HCT116 (cell line): ENCODE measurements at regions not wholly inside any gene's neighbourhood (a gene's known extent, or its start where the extent isn't known, plus 50 kb on each side); places are given as distances from the start of the nearest gene placed in this dataset.

Experiments
- ATAC-seq: fragments of 200-7000 bp; cut with Tn5 transposase; 2 replicates; pipeline ENCODE4 v1.9.1; 2020; ENCODE audit warnings: mild to moderate bottlenecking, moderate library complexity
- BruUV-seq: library from RNA; stranded (reverse); fragments of 400-500 nt; replicated peaks from 2 replicates; lab custom pipeline; 2021; lab: Mats Ljungman, UMichigan
- CTCF ChIA-PET: fragments of 300-600 bp; sonication (Branson Sonifier 250); formaldehyde crosslinking; loops from one replicate; lab custom pipeline; 2021; ENCODE audit warnings: antibody characterized with exemption; lab: Charles Lee
- POLR2A ChIA-PET: fragments of 300-600, 350-600 bp; sonication (Branson Sonifier 250); formaldehyde crosslinking; loops from one replicate; lab custom pipeline; 2021; ENCODE audit warnings: antibody characterized with exemption; lab: Charles Lee
- RAD21 ChIA-PET, 2 experiments: fragments of 300-600 bp; sonication (Branson Sonifier 250); formaldehyde crosslinking; loops; one replicate each; lab custom pipeline; 2023; ENCODE audit warnings: low total read pairs in 2 of 2; ENCODE audit not compliant: uncharacterized antibody in 2 of 2, unreplicated experiment in 2 of 2, low non-redundant PET in 1 of 2; lab: Charles Lee
- DNase-seq: peaks from one replicate; pipeline ENCODE4 v3.0.0-alpha.2; 2010; ENCODE audit warnings: low read depth, low spot score
- H2AFZ ChIP-seq: fragments of 200-600 bp; shearing (Covaris generic), sonication (generic); 2 replicates; pipeline ENCODE4 v1.6.1; 2017; ENCODE audit warnings: low read depth, mixed run types, mixed read lengths, antibody characterized with exemption, low read length; ENCODE audit not compliant: poor library complexity, severe bottlenecking
- H3K27ac ChIP-seq: 2 replicates; pipeline ENCODE4 v1.5.1; 2012; ENCODE audit warnings: low read depth, low read length
- H3K27me3 ChIP-seq: fragments of 200-600 bp; sonication (generic); 2 replicates; pipeline ENCODE4 v1.6.1; 2016; ENCODE audit warnings: mixed run types, low read length, mixed read lengths; ENCODE audit not compliant: insufficient read depth
- H3K36me3 ChIP-seq, 2 experiments: fragments of 200-500 bp in 1 of 2; fragments of 200-600 bp in 1 of 2; sonication (Bioruptor generic) in 1 of 2; sonication (generic) in 1 of 2; 2 replicates each; pipeline versions ENCODE4 v1.5.1 to v1.6.1; 2014 to 2016; ENCODE audit warnings: low read length in 2 of 2, inconsistent platforms in 1 of 2, mixed read lengths in 1 of 2, mixed run types in 1 of 2; ENCODE audit not compliant: insufficient read depth in 2 of 2, control insufficient read depth in 1 of 2
- H3K4me1 ChIP-seq, 2 experiments: fragments of 200-600 bp in 1 of 2; sonication (generic) in 1 of 2; 2 replicates each; pipeline versions ENCODE4 v1.5.1 to v1.6.1; 2012 to 2017; ENCODE audit warnings: low read length in 2 of 2, inconsistent platforms in 1 of 2, mild to moderate bottlenecking in 1 of 2, mixed read lengths in 1 of 2, mixed run types in 1 of 2, moderate library complexity in 1 of 2; ENCODE audit not compliant: insufficient read depth in 2 of 2, control insufficient read depth in 1 of 2
- H3K4me2 ChIP-seq: fragments of 200-600 bp; sonication (generic); 2 replicates; pipeline ENCODE4 v1.6.1; 2017; ENCODE audit warnings: mixed run types, low read length, mixed read lengths
- H3K4me3 ChIP-seq, 2 experiments: fragments of 200-600 bp in 1 of 2; sonication (generic) in 1 of 2; replicated peaks in 1 of 2; 2 replicates each; pipeline ENCODE4 v1.5.1; 2011 to 2016; ENCODE audit warnings: low read length in 2 of 2, control low read depth in 1 of 2, low read depth in 1 of 2, mild to moderate bottlenecking in 1 of 2, mixed read lengths in 1 of 2, mixed run types in 1 of 2
- H3K79me2 ChIP-seq: fragments of 200-600 bp; sonication (generic); 2 replicates; pipeline ENCODE4 v1.6.1; 2017; ENCODE audit warnings: mild to moderate bottlenecking, mixed run types, low read length, moderate library complexity, mixed read lengths; ENCODE audit not compliant: insufficient read depth
- H3K9ac ChIP-seq: fragments of 200-600 bp; sonication (generic); 2 replicates; pipeline ENCODE4 v1.6.1; 2016; ENCODE audit warnings: low read length, mixed read lengths
- H3K9me2 ChIP-seq: fragments of 200-600 bp; sonication (generic), shearing (Covaris generic); 2 replicates; pipeline ENCODE4 v1.6.1; 2017; ENCODE audit warnings: mixed run types, mild to moderate bottlenecking, moderate library complexity; ENCODE audit not compliant: insufficient read depth
- H3K9me3 ChIP-seq, 2 experiments: fragments of 200-500 bp in 1 of 2; fragments of 200-600 bp in 1 of 2; sonication (Bioruptor generic) in 1 of 2; sonication (generic) in 1 of 2; 2 replicates each; pipeline ENCODE4 v1.6.1; 2014 to 2017; ENCODE audit warnings: low read length in 2 of 2, mixed read lengths in 2 of 2, inconsistent platforms in 1 of 2, low read depth in 1 of 2, mild to moderate bottlenecking in 1 of 2, mixed run types in 1 of 2, moderate library complexity in 1 of 2; ENCODE audit not compliant: control insufficient read depth in 1 of 2, insufficient read depth in 1 of 2
- H4K20me1 ChIP-seq: fragments of 200-600 bp; sonication (generic), shearing (Covaris generic); 2 replicates; pipeline ENCODE4 v1.6.1; 2017; ENCODE audit warnings: mixed run types, mild to moderate bottlenecking, moderate library complexity; ENCODE audit not compliant: insufficient read depth
- CBX3 ChIP-seq: IDR thresholded peaks from 2 replicates; pipeline ENCODE4 v1.6.1; 2012; ENCODE audit warnings: low read depth
- CEBPB ChIP-seq: IDR thresholded peaks from 2 replicates; pipeline ENCODE4 v1.6.1; 2012; ENCODE audit warnings: low read depth
- EZH2 ChIP-seq: fragments of 200-600 bp; sonication (generic); IDR thresholded peaks from 2 replicates; pipeline ENCODE4 v1.6.1; 2017; ENCODE audit warnings: antibody characterized with exemption, mixed run types
- POLR2AphosphoS5 ChIP-seq: IDR thresholded peaks from 2 replicates; pipeline ENCODE4 v1.6.1; 2011; ENCODE audit warnings: mild to moderate bottlenecking, low read depth, low read length, moderate library complexity
- SP1 ChIP-seq: IDR thresholded peaks from 2 replicates; pipeline ENCODE4 v1.6.1; 2012; ENCODE audit warnings: low read depth
- SRF ChIP-seq: IDR thresholded peaks from 2 replicates; pipeline ENCODE4 v1.6.1; 2012; ENCODE audit warnings: low read depth
- TCF7L2 ChIP-seq: IDR thresholded peaks from 2 replicates; pipeline ENCODE4 v1.7.0; 2011; ENCODE audit warnings: borderline replicate concordance, inconsistent platforms; ENCODE audit not compliant: insufficient read depth, insufficient read length; ENCODE audit errors: extremely low read depth
- ZBTB33 ChIP-seq: IDR thresholded peaks from 2 replicates; pipeline ENCODE4 v1.6.1; 2011; ENCODE audit warnings: mild to moderate bottlenecking, low read length, moderate library complexity; ENCODE audit not compliant: insufficient replicate concordance; ENCODE audit errors: extremely low read depth
- ZFX ChIP-seq: fragments of 450-650 bp; IDR thresholded peaks from 2 replicates; pipeline ENCODE4 v1.6.1; 2017
- intact Hi-C: fragments of 100-400 bp; cut with micrococcal nuclease; formaldehyde crosslinking; loops from 2 replicates; pipeline ENCODE4 v1.10.0; 2022
- TF ChIP-seq, protein P1 (sequence below): IDR thresholded peaks from 2 replicates; pipeline ENCODE4 v1.6.1; 2012; ENCODE audit warnings: low read depth
- TF ChIP-seq, protein P2 (sequence below): IDR thresholded peaks from 2 replicates; pipeline ENCODE4 v1.6.1; 2012
- TF ChIP-seq, protein P3 (sequence below), 3 experiments: fragments of 200-600 bp in 1 of 3; sonication (generic) in 1 of 3; IDR thresholded peaks in 2 of 3; conservative IDR thresholded peaks in 1 of 3; 2 replicates each; pipeline ENCODE4 v1.5.1; 2012 to 2017; ENCODE audit warnings: low read depth in 2 of 3, low read length in 2 of 3, antibody characterized with exemption in 1 of 3, borderline replicate concordance in 1 of 3, control low read depth in 1 of 3, mild to moderate bottlenecking in 1 of 3, mixed read lengths in 1 of 3, mixed run types in 1 of 3, moderate library complexity in 1 of 3; ENCODE audit not compliant: insufficient read depth in 1 of 3
- TF ChIP-seq, protein P4 (sequence below): IDR thresholded peaks from 2 replicates; pipeline ENCODE4 v1.6.1; 2012

- H3K4me1 ChIP-seq = no peaks in the 10 kb centered on the region
- H3K79me2 ChIP-seq = no peaks in the 10 kb centered on the region
- ChIA-PET POLR2A (no interaction called here), CTCF (no interaction called here), RAD21 (no interaction called here)
- no peak overlapping the region for H3K4me2 ChIP-seq
- H3K4me3 ChIP-seq = no peak overlapping the region
- H3K9me3 ChIP-seq = no peaks in the 10 kb centered on the region
- H4K20me1 ChIP-seq = no peaks in the 10 kb centered on the region
- ATAC-seq = no peak
- H3K9ac ChIP-seq = no peak overlapping the region
- H3K36me3 ChIP-seq = no peaks in the 10 kb centered on the region
- no peaks in the 10 kb centered on the region for H3K9me2 ChIP-seq
- DNase-seq = no peak
- H2AFZ ChIP-seq = no peak overlapping the region
- TF ChIP-seq ZBTB33 = no peak
- no peak for TF ChIP-seq ZFX
- TF ChIP-seq CEBPB = no peak
- no peaks in the 10 kb centered on the region for H3K27me3 ChIP-seq
- BruUV-seq = no TSS peak
- no peak overlapping the region for H3K27ac ChIP-seq
- intact Hi-C loops = no loop called here
These were observed 176.0 kb upstream of the PLEKHA5 start for GRCh38 chr12:18953505-18953904.

DNA sequence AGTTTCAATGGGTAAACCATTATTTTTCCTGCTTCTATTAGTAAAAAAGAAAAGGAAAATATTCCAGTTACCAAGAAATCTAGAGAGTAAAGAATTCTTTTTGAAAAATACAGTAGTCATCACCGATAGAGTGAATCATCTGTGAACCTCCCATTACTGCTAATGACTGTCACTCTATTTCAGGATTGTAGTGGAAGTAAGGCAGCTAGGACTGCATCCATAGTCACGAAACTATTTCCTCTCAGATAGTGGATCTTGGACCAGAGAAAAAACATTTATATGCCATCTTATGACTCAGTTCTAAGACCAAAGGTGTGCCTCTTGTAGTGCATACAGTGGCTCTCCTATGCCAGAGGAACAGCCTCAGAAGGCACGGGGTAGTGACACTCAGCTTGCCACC, 173.9 kb upstream of the PLEKHA5 start:
- Histone ChIP-seq H3K79me2 (no peaks in the 10 kb centered on the region), H3K4me3 (no peak overlapping the region), H4K20me1 (no peaks in the 10 kb centered on the region), H3K9ac (no peak overlapping the region), H3K9me2 (no peaks in the 10 kb centered on the region), H3K4me2 (no peak overlapping the region), H3K36me3 (no peaks in the 10 kb centered on the region), H3K27ac (no peak overlapping the region), H2AFZ (no peak overlapping the region), H3K4me1 (no peaks in the 10 kb centered on the region), H3K9me3 (no peaks in the 10 kb centered on the region), H3K27me3 (no peaks in the 10 kb centered on the region)
- BruUV-seq = no TSS peak
- no peak for DNase-seq
- RAD21 ChIA-PET = no interaction called here
- CTCF ChIA-PET = no interaction called here
- POLR2A ChIA-PET = no interaction called here
- intact Hi-C loops = no loop called here
- no peak for ATAC-seq
- TF ChIP-seq, protein P1, sequence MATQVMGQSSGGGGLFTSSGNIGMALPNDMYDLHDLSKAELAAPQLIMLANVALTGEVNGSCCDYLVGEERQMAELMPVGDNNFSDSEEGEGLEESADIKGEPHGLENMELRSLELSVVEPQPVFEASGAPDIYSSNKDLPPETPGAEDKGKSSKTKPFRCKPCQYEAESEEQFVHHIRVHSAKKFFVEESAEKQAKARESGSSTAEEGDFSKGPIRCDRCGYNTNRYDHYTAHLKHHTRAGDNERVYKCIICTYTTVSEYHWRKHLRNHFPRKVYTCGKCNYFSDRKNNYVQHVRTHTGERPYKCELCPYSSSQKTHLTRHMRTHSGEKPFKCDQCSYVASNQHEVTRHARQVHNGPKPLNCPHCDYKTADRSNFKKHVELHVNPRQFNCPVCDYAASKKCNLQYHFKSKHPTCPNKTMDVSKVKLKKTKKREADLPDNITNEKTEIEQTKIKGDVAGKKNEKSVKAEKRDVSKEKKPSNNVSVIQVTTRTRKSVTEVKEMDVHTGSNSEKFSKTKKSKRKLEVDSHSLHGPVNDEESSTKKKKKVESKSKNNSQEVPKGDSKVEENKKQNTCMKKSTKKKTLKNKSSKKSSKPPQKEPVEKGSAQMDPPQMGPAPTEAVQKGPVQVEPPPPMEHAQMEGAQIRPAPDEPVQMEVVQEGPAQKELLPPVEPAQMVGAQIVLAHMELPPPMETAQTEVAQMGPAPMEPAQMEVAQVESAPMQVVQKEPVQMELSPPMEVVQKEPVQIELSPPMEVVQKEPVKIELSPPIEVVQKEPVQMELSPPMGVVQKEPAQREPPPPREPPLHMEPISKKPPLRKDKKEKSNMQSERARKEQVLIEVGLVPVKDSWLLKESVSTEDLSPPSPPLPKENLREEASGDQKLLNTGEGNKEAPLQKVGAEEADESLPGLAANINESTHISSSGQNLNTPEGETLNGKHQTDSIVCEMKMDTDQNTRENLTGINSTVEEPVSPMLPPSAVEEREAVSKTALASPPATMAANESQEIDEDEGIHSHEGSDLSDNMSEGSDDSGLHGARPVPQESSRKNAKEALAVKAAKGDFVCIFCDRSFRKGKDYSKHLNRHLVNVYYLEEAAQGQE = no peak
- TF ChIP-seq, protein P2, sequence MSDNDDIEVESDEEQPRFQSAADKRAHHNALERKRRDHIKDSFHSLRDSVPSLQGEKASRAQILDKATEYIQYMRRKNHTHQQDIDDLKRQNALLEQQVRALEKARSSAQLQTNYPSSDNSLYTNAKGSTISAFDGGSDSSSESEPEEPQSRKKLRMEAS = no peak
- TF ChIP-seq SRF (no peak), POLR2AphosphoS5 (no peak), EZH2 (no peak), TCF7L2 (no peak), SP1 (no peak), ZFX (no peak), CBX3 (no peak)
- TF ChIP-seq, protein P3, sequence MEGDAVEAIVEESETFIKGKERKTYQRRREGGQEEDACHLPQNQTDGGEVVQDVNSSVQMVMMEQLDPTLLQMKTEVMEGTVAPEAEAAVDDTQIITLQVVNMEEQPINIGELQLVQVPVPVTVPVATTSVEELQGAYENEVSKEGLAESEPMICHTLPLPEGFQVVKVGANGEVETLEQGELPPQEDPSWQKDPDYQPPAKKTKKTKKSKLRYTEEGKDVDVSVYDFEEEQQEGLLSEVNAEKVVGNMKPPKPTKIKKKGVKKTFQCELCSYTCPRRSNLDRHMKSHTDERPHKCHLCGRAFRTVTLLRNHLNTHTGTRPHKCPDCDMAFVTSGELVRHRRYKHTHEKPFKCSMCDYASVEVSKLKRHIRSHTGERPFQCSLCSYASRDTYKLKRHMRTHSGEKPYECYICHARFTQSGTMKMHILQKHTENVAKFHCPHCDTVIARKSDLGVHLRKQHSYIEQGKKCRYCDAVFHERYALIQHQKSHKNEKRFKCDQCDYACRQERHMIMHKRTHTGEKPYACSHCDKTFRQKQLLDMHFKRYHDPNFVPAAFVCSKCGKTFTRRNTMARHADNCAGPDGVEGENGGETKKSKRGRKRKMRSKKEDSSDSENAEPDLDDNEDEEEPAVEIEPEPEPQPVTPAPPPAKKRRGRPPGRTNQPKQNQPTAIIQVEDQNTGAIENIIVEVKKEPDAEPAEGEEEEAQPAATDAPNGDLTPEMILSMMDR (IDR thresholded peaks at IDR 0.05 in 2 of 3, conservative IDR thresholded peaks at IDR 0.05 in 1 of 3; ENCODE audit: borderline replicate concordance in 1 of 3, insufficient read depth in 1 of 3, low read depth in 2 of 3, low read length in 2 of 3) = no peak
- TF ChIP-seq, protein P4, sequence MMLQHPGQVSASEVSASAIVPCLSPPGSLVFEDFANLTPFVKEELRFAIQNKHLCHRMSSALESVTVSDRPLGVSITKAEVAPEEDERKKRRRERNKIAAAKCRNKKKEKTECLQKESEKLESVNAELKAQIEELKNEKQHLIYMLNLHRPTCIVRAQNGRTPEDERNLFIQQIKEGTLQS = no peak
